ENCODE measurements at regions not wholly inside any gene's neighbourhood (a gene's known extent, or its start where the extent isn't known, plus 50 kb on each side); places are given as distances from the start of the nearest gene placed in this dataset.
"Not testable (repeated sequence)": the region's sequence is repeated elsewhere in the genome, so short reads cannot be mapped to it uniquely, and the experiment has no call there.

DNA sequence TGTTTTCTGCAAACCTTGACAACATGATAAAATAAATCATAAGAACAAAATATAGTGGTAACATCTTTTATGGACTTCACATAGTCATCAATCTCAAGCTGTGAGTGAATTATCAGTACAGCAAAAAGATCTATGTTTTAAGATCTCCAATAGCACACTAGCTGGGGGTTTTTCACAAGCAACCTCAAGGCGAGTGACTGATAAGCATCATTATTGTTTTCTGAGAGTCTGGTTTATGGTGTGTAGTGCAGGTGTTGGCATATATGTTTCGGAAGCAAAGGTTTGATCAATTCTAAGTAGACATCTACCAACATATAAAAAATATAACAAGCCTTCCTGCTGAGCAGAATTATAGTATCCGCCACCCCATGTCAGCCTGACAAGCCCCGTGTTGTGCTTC is 403.8 kb upstream of the MGMT start:
- H3K27ac ChIP-seq: no peak overlapping the region
- no peaks in the 10 kb centered on the region for H3K4me1 ChIP-seq
- H3K27me3 ChIP-seq: no peaks in the 10 kb centered on the region
- DNase-seq: no peak
- WGBS, 2 donors: 78 to 85% methylated on average over 4 of the region's 4 CpGs
- intact Hi-C loops (cut with DNase I): no loop called here
- H3K4me3 ChIP-seq: no peak overlapping the region
- no peaks in the 10 kb centered on the region for H3K36me3 ChIP-seq
- H3K9me3 ChIP-seq: no peaks in the 10 kb centered on the region
- TF ChIP-seq, protein P1, sequence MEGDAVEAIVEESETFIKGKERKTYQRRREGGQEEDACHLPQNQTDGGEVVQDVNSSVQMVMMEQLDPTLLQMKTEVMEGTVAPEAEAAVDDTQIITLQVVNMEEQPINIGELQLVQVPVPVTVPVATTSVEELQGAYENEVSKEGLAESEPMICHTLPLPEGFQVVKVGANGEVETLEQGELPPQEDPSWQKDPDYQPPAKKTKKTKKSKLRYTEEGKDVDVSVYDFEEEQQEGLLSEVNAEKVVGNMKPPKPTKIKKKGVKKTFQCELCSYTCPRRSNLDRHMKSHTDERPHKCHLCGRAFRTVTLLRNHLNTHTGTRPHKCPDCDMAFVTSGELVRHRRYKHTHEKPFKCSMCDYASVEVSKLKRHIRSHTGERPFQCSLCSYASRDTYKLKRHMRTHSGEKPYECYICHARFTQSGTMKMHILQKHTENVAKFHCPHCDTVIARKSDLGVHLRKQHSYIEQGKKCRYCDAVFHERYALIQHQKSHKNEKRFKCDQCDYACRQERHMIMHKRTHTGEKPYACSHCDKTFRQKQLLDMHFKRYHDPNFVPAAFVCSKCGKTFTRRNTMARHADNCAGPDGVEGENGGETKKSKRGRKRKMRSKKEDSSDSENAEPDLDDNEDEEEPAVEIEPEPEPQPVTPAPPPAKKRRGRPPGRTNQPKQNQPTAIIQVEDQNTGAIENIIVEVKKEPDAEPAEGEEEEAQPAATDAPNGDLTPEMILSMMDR (IDR thresholded peaks at IDR 0.05): no peak
- TF ChIP-seq POLR2A (IDR thresholded peaks at IDR 0.05): no peak

DNA sequence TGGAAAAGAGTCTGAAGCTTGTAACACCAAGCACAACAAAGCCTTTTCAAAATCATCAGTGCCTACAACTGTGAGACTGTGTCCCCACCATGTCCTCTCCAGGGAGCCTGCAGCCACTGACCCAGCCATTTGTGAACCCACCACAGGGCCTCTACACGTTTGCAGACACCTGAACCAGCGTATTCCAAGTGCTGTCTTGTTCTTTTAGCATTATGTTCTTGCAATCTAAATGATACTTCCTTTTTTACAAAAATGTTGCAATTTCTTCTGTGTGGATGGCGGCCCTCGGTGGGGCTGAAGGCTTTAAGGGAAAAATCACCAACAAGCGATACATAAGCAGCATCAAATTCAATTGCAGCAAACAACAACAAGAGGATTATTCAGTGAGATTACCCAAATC is 403.2 kb upstream of the MGMT start:
- 58 to 80% methylated on average over 5 of the region's 5 CpGs for WGBS, 2 donors
- no peak overlapping the region for H3K4me3 ChIP-seq
- no peaks in the 10 kb centered on the region for H3K27me3 ChIP-seq
- H3K9me3 ChIP-seq: no peaks in the 10 kb centered on the region
- DNase-seq: no peak
- H3K36me3 ChIP-seq: no peaks in the 10 kb centered on the region
- TF ChIP-seq POLR2A (IDR thresholded peaks at IDR 0.05): no peak
- TF ChIP-seq, protein P1 (IDR thresholded peaks at IDR 0.05): no peak
- intact Hi-C loops (cut with DNase I): no loop called here
- no peaks in the 10 kb centered on the region for H3K4me1 ChIP-seq
- H3K27ac ChIP-seq: no peak overlapping the region

DNA sequence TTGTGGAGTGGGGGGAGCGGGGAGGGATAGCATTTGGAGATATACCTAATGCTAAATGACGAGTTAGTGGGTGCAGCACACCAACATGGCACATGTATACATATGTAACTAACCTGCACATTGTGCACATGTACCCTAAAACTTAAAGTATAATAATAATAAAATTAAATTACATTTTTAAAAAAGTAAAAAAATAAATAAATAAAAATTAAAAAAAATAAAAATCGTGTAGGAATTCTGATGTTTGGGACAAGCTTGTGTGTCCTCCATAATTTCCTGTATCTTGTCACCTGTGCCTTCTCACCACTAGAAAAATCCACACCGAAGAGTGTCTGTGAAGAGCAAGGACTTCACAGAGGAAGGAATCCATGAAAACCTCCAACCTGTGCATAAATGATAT is 400.5 kb upstream of the MGMT start:
- intact Hi-C loops (cut with DNase I); H3K4me1 ChIP-seq; DNase-seq; H3K27me3 ChIP-seq; H3K4me3 ChIP-seq; H3K27ac ChIP-seq; H3K36me3 ChIP-seq; H3K9me3 ChIP-seq: not testable (repeated sequence)
- WGBS, 2 donors: 63 to 72% methylated on average over 4 of the region's 4 CpGs

DNA sequence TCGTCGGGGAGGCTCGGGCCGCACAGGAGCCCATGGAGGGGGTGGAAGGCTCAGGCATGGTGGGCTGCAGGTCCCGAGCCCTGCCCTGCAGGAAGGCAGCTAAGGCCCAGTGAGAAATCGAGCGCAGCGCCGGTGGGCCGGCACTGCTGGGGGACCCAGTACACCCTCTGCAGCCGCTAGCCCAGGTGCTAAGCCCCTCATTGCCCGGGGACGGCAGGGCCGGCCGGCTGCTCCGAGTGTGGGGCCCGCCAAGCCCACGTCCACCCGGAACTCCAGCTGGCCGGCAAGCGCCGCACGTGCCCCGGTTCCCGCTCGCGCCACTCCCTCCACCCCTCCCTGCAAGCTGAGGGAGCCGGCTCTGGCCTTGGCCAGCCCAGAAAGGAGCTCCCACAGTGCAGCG is 395.6 kb upstream of the MGMT start:
- H3K27me3 ChIP-seq; H3K36me3 ChIP-seq; H3K4me3 ChIP-seq; H3K27ac ChIP-seq; H3K9me3 ChIP-seq; H3K4me1 ChIP-seq; DNase-seq; intact Hi-C loops (cut with DNase I): not testable (repeated sequence)
- no CpG with 5 or more reads among the region's 29 CpGs for WGBS, 2 donors

DNA sequence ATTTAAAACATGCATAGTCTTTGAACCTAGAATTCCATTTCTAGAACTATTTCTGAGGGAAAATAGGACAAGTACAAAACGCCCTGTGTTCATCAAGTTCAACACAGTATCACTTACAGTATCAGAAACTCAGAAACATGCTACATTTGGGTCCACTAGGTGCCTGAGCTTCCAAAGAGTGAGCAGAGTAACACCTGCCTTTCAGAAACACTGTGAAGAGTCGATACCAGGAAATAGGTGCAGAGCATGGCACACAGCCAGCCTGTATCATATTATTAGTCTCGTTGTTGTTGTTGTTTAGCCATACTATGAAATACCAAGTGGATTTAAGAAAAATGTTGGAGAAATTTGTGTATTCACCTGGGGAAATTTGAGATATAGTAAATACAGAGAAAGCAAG is 392.1 kb upstream of the MGMT start:
- Histone ChIP-seq H3K9me3 (peaks cover 0 to 3% (median 0%) of the 10 kb centered on the region in 3 donors), H3K4me1 (peaks cover 0 to 9% (median 0%) of the 10 kb centered on the region in 3 donors), H3K27ac (no peak overlapping the region), H3K27me3 (no peaks in the 10 kb centered on the region), H3K4me3 (no peak overlapping the region), H3K36me3 (no peaks in the 10 kb centered on the region)
- no peak for DNase-seq
- WGBS, 2 donors: 40 to 72% methylated on average over 3 of the region's 3 CpGs
- intact Hi-C loops (cut with DNase I): no loop called here
- TF ChIP-seq POLR2A (IDR thresholded peaks at IDR 0.05): no peak
- TF ChIP-seq, protein P1 (IDR thresholded peaks at IDR 0.05): no peak

DNA sequence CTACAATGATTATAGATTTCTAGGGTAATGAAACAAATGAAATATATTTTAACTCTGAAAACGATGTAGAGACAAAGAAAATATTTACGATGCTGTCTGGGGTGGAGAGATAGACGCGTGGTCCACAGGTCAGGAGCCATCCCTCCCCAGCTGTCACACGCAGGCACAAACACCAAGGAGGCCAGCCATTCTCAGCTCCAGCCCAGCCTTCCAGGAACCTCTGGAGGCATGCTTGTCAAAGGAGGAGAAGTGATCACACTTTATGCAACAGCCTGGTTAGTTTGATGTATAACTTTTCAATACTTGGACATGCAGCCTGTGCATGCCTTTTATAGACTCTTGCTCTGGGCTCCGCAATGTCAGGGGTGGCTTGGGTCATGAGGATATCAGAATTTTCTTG is 391.5 kb upstream of the MGMT start:
- intact Hi-C loops (cut with DNase I): no loop called here
- Histone ChIP-seq H3K27me3 (no peaks in the 10 kb centered on the region), H3K36me3 (no peaks in the 10 kb centered on the region), H3K9me3 (peaks cover 0 to 7% (median 0%) of the 10 kb centered on the region in 3 donors), H3K4me3 (no peak overlapping the region), H3K4me1 (peaks cover 0 to 9% (median 0%) of the 10 kb centered on the region in 3 donors), H3K27ac (no peak overlapping the region)
- TF ChIP-seq, protein P1 (IDR thresholded peaks at IDR 0.05): no peak
- WGBS, 2 donors: 73 to 78% methylated on average over 6 of the region's 6 CpGs
- no peak for DNase-seq
